CD4-positive, alpha-beta memory T cell (primary cell): ENCODE measurements at regions not wholly inside any gene's neighbourhood (a gene's known extent, or its start where the extent isn't known, plus 50 kb on each side); places are given as distances from the start of the nearest gene placed in this dataset.
"Not testable (repeated sequence)": the region's sequence is repeated elsewhere in the genome, so short reads cannot be mapped to it uniquely, and the experiment has no call there.

Experiments used
- CTCF ChIA-PET: fragments of 350-600 bp; sonication (Branson Sonifier 250); formaldehyde crosslinking; loops from one replicate; lab custom pipeline; 2021; ENCODE audit warnings: inconsistent platforms; ENCODE audit not compliant: partially characterized antibody; lab: Charles Lee
- POLR2A ChIA-PET: fragments of 350-600 bp; sonication (Branson Sonifier 250); formaldehyde crosslinking; loops from one replicate; lab custom pipeline; 2021; ENCODE audit not compliant: partially characterized antibody; lab: Charles Lee
- DNase-seq, 5 donors: peaks; one replicate each; pipeline versions ENCODE4 v3.0.0 to v3.0.0-alpha.2; 2020 to 2022; ENCODE audit warnings: mixed read lengths in 1 of 5
- H3K27ac ChIP-seq: one replicate; pipeline ENCODE4 v1.7.0; 2013; ENCODE audit warnings: low read depth, low read length
- H3K27me3 ChIP-seq: 2 replicates; pipeline ENCODE4 v1.7.0; 2013; ENCODE audit warnings: mild to moderate bottlenecking, low read length, moderate library complexity; ENCODE audit not compliant: insufficient read depth
- H3K36me3 ChIP-seq: 2 replicates; pipeline ENCODE4 v1.7.0; 2013; ENCODE audit warnings: mild to moderate bottlenecking, low read length, moderate library complexity; ENCODE audit not compliant: insufficient read depth
- H3K4me1 ChIP-seq: 2 replicates; pipeline ENCODE4 v1.7.0; 2013; ENCODE audit warnings: mild to moderate bottlenecking, low read length, moderate library complexity; ENCODE audit not compliant: insufficient read depth
- H3K4me3 ChIP-seq, 2 donors: one replicate each; pipeline ENCODE4 v1.7.0; 2013; ENCODE audit warnings: low read length in 2 of 2, mild to moderate bottlenecking in 1 of 2
- H3K9me3 ChIP-seq, 2 donors: one replicate each; pipeline ENCODE4 v1.7.0; 2013; ENCODE audit warnings: low read length in 2 of 2, control low read depth in 1 of 2; ENCODE audit not compliant: control insufficient read depth in 1 of 2
- H3K27ac Mint-ChIP-seq, 7 donors: one replicate each; pipeline ENCODE4 v1.8.0; 2020 to 2021; ENCODE audit warnings: mixed read lengths in 7 of 7, mild to moderate bottlenecking in 6 of 7, inconsistent platforms in 3 of 7, moderate library complexity in 3 of 7
- H3K27me3 Mint-ChIP-seq, 2 donors: one replicate each; pipeline ENCODE4 v1.8.0; 2020 to 2021; ENCODE audit warnings: mixed read lengths in 2 of 2
- H3K36me3 Mint-ChIP-seq, 2 donors: one replicate each; pipeline ENCODE4 v1.8.0; 2020 to 2021; ENCODE audit warnings: mixed read lengths in 2 of 2, inconsistent platforms in 1 of 2, mild to moderate bottlenecking in 1 of 2
- H3K4me1 Mint-ChIP-seq, 4 donors: one replicate each; pipeline ENCODE4 v1.8.0; 2020 to 2021; ENCODE audit warnings: mixed read lengths in 4 of 4, mild to moderate bottlenecking in 1 of 4
- H3K4me3 Mint-ChIP-seq, 8 donors: one replicate each; pipeline ENCODE4 v1.8.0; 2020 to 2021; ENCODE audit warnings: mixed read lengths in 8 of 8, mild to moderate bottlenecking in 7 of 8, moderate library complexity in 6 of 8, inconsistent platforms in 3 of 8
- H3K9me3 Mint-ChIP-seq, 8 donors: one replicate each; pipeline ENCODE4 v1.8.0; 2020 to 2021; ENCODE audit warnings: mixed read lengths in 8 of 8, mild to moderate bottlenecking in 5 of 8, inconsistent platforms in 3 of 8, moderate library complexity in 1 of 8
- intact Hi-C: fragments of 100-400 bp; cut with micrococcal nuclease; formaldehyde crosslinking; loops from one replicate; pipeline ENCODE4 v1.15.1; 2023

- Mint-ChIP-seq H3K4me1 (peaks cover 5 to 22% (median 11%) of the 10 kb centered on the region in 4 donors), H3K27me3 (no peaks in the 10 kb centered on the region), H3K36me3 (no peaks in the 10 kb centered on the region), H3K9me3 (no peaks in the 10 kb centered on the region), H3K27ac (peak overlapping the region in 5 of 7 donors; percentile 1 to 32 (median 24)), H3K4me3 (peak overlapping the region in 1 of 8 donors; percentile 1)
- Histone ChIP-seq H3K27me3 (no peaks in the 10 kb centered on the region), H3K27ac (no peak overlapping the region), H3K9me3 (no peaks in the 10 kb centered on the region), H3K4me3 (no peak overlapping the region), H3K36me3 (no peaks in the 10 kb centered on the region), H3K4me1 (peaks cover 17% of the 10 kb centered on the region)
- intact Hi-C loops: loop anchor here (5.0 kb wide), 2 partner anchors 35 to 60 kb away; no protein-coding TSS in a partner anchor
- ChIA-PET CTCF (interaction anchor here (0.9 to 3.9 kb wide), 4 partner anchors 12 to 62 kb away, joined by 3 to 20 read pairs (median 4); no protein-coding TSS in a partner anchor), POLR2A (no interaction called here)
- no peak for DNase-seq
Observed at GRCh38 chr7:142522735-142523134, 226.5 kb upstream of the PRSS1 start.

- H3K9me3 Mint-ChIP-seq, H3K27me3 ChIP-seq, DNase-seq, H3K9me3 ChIP-seq, H3K36me3 ChIP-seq, H3K36me3 Mint-ChIP-seq, H3K27me3 Mint-ChIP-seq, H3K4me3 ChIP-seq, H3K27ac ChIP-seq: not testable (repeated sequence)
- ChIA-PET CTCF (interaction anchor here (0.8 to 4.9 kb wide), 6 partner anchors 21 to 88 kb away, joined by 3 to 42 read pairs (median 11); no protein-coding TSS in a partner anchor), POLR2A (interaction anchor here (1.8 to 2.4 kb wide), 2 partner anchors 19 to 277 kb away, joined by 4 to 13 read pairs; no protein-coding TSS in a partner anchor)
- Mint-ChIP-seq H3K4me1 (peaks cover 12 to 29% (median 19%) of the 10 kb centered on the region in 4 donors), H3K27ac (peak overlapping the region in 6 of 7 donors; percentile 61 to 93 (median 83)), H3K4me3 (peak overlapping the region in 1 of 8 donors; percentile 47)
- intact Hi-C loops: loop anchor here (5.0 kb wide), 2 partner anchors 34 to 59 kb away; no protein-coding TSS in a partner anchor
- H3K4me1 ChIP-seq: peaks cover 23% of the 10 kb centered on the region
Observed at GRCh38 chr7:142520885-142521284, 228.4 kb upstream of the PRSS1 start.

- CTCF ChIA-PET: interaction anchor here (1.2 to 4.9 kb wide), 6 partner anchors 20 to 87 kb away, joined by 3 to 42 read pairs (median 14); no protein-coding TSS in a partner anchor
- not testable (repeated sequence) for H3K9me3 ChIP-seq, H3K4me3 ChIP-seq, H3K27me3 ChIP-seq, H3K36me3 ChIP-seq, H3K27ac ChIP-seq, H3K36me3 Mint-ChIP-seq, H3K9me3 Mint-ChIP-seq, H3K27me3 Mint-ChIP-seq
- intact Hi-C loops: loop anchor here (5.0 kb wide), 2 partner anchors 33 to 58 kb away; no protein-coding TSS in a partner anchor
- peaks cover 25% of the 10 kb centered on the region for H3K4me1 ChIP-seq
- peak in 2 of 5 donors; percentile 6 to 30 for DNase-seq
- POLR2A ChIA-PET: interaction anchor here (1.0 to 2.4 kb wide), 4 partner anchors 18 to 291 kb away, joined by 3 to 13 read pairs (median 4); no protein-coding TSS in a partner anchor
- H3K27ac Mint-ChIP-seq: peak overlapping the region; percentile 77 to 93 (median 90)
- peaks cover 12 to 31% (median 21%) of the 10 kb centered on the region in 4 donors for H3K4me1 Mint-ChIP-seq
- H3K4me3 Mint-ChIP-seq: peak overlapping the region in 5 of 8 donors; percentile 17 to 75 (median 28)
Observed at GRCh38 chr7:142520455-142520854, 228.8 kb upstream of the PRSS1 start.

- H3K36me3 Mint-ChIP-seq: no peaks in the 10 kb centered on the region
- Histone ChIP-seq H3K9me3 (no peaks in the 10 kb centered on the region), H3K36me3 (no peaks in the 10 kb centered on the region), H3K27ac (peak overlapping the region; percentile 1), H3K4me1 (peaks cover 25% of the 10 kb centered on the region), H3K27me3 (no peaks in the 10 kb centered on the region), H3K4me3 (no peak overlapping the region)
- no peaks in the 10 kb centered on the region for H3K9me3 Mint-ChIP-seq
- H3K4me1 Mint-ChIP-seq: peaks cover 12 to 31% (median 21%) of the 10 kb centered on the region in 4 donors
- DNase-seq: no peak
- H3K27ac Mint-ChIP-seq: peak overlapping the region; percentile 55 to 90 (median 78)
- intact Hi-C loops: loop anchor here (5.0 kb wide), 4 partner anchors 32 to 483 kb away; no protein-coding TSS in a partner anchor
- H3K4me3 Mint-ChIP-seq: peak overlapping the region in 7 of 8 donors; percentile 13 to 56 (median 36)
- ChIA-PET POLR2A (interaction anchor here (0.9 to 2.4 kb wide), 5 partner anchors 279 to 292 kb away, joined by 3 to 13 read pairs (median 3); no protein-coding TSS in a partner anchor), CTCF (interaction anchor here (0.7 to 4.9 kb wide), 9 partner anchors 11 to 60 kb away, joined by 3 to 42 read pairs (median 5); no protein-coding TSS in a partner anchor)
- no peaks in the 10 kb centered on the region for H3K27me3 Mint-ChIP-seq
Observed at GRCh38 chr7:142519079-142520078, 229.9 kb upstream of the PRSS1 start.

DNA sequence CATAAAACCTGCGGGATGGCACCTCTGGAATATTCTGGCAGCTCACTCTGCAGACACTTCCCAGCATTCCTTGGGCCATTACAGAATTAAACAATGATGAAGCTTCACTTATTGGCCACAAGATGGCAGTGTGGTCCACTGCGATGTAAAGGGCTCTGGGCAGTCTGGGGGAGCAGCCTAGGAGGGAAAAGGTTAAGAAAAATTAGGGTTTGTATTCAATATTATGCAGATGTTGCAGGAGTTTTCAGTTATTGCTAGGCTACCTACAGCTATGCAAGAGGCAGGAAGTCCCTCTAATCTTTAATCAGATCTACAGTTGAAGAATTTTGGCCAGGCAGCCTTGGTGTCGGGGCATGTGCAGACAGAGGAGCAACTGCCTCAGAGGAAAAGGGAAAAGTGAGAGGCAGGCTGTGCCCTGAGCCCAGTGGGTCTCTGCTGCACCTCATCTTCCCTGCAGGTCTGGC lies 233.2 kb upstream of the PRSS1 start:
- Mint-ChIP-seq H3K9me3 (no peaks in the 10 kb centered on the region), H3K4me1 (peaks cover 12 to 50% (median 29%) of the 10 kb centered on the region in 4 donors), H3K27ac (peak overlapping the region in 3 of 7 donors; percentile 9 to 67 (median 57)), H3K4me3 (peak overlapping the region in 4 of 8 donors; percentile 18 to 75 (median 30)), H3K27me3 (no peaks in the 10 kb centered on the region), H3K36me3 (no peaks in the 10 kb centered on the region)
- Histone ChIP-seq H3K4me3 (no peak overlapping the region), H3K27ac (no peak overlapping the region), H3K36me3 (no peaks in the 10 kb centered on the region), H3K27me3 (no peaks in the 10 kb centered on the region), H3K4me1 (peaks cover 34% of the 10 kb centered on the region), H3K9me3 (no peaks in the 10 kb centered on the region)
- CTCF ChIA-PET: interaction anchor here (0.5 to 2.6 kb wide), 29 partner anchors 8 to 953 kb away, joined by 3 to 28 read pairs (median 4); no protein-coding TSS in a partner anchor
- peak in 4 of 5 donors; percentile 33 to 46 (median 44) for DNase-seq
- intact Hi-C loops: loop anchor here (2.0 to 5.0 kb wide), 3 partner anchors 19 to 486 kb away; no protein-coding TSS in a partner anchor
- POLR2A ChIA-PET: interaction anchor here (0.8 to 3.0 kb wide), 6 partner anchors 19 to 293 kb away, joined by 3 to 15 read pairs (median 3); no protein-coding TSS in a partner anchor

DNA sequence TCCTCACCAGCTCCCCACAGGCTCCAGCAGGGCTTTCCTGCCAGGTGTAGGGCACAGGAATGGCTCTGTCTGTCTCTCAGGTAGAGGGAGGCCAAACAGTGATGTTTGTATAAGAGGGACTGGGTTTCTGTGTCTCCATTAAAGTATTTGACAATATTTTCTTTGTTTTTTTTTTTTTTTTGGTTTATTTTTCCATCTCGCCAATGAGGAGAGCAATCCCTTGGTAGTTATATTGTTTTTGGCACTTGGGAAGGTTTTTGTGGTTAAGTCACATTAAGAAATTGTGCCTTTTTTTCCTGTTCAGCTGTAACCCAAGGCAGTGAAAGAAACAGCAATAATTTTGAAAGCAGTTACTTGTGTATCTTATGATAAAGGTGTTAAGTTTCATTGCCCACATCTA lies 234.6 kb upstream of the PRSS1 start:
- intact Hi-C loops: loop anchor here (5.0 kb wide), 2 partner anchors 298 to 488 kb away; no protein-coding TSS in a partner anchor
- H3K4me1 Mint-ChIP-seq: peaks cover 7 to 47% (median 30%) of the 10 kb centered on the region in 4 donors
- CTCF ChIA-PET: interaction anchor here (1.1 to 1.5 kb wide), 4 partner anchors 14 to 52 kb away, joined by 3 to 7 read pairs (median 4); no protein-coding TSS in a partner anchor

More for the DNA sequence above, 234.6 kb upstream of the PRSS1 start:
- H3K4me1 ChIP-seq: peaks cover 31% of the 10 kb centered on the region
- DNase-seq, H3K27ac ChIP-seq, H3K4me3 Mint-ChIP-seq, H3K9me3 ChIP-seq, H3K27me3 Mint-ChIP-seq, H3K36me3 Mint-ChIP-seq, H3K9me3 Mint-ChIP-seq, H3K27ac Mint-ChIP-seq, H3K27me3 ChIP-seq, H3K4me3 ChIP-seq, POLR2A ChIA-PET, H3K36me3 ChIP-seq: not testable (repeated sequence)
